Stimulated activated CD4-positive, alpha-beta T cell treated with anti-CD3 and anti-CD28 coated beads, TNF-alpha, amount 100 ng/mL, for 24 hours (primary cell): ENCODE measurements at regions not wholly inside any gene's neighbourhood (a gene's known extent, or its start where the extent isn't known, plus 50 kb on each side); places are given as distances from the start of the nearest gene placed in this dataset.
"Not testable (repeated sequence)": the region's sequence is repeated elsewhere in the genome, so short reads cannot be mapped to it uniquely, and the experiment has no call there.

Experiments used
- DNase-seq, 3 experiments: peaks; one replicate each; pipeline ENCODE4 v3.0.0-alpha.2; 2020; ENCODE audit warnings: low read depth in 3 of 3

- DNase-seq, result no peak
Measured at GRCh38 chr2:3115301-3116042, 262.1 kb downstream of the EIPR1 start.

GRCh38 chr2:3114406-3115185, 263.0 kb downstream of the EIPR1 start:
- DNase-seq, result no peak

- no peak for DNase-seq
Measured at GRCh38 chr2:3113769-3114168, 263.8 kb downstream of the EIPR1 start.

- no peak for DNase-seq
Measured at GRCh38 chr2:3113122-3113521, 264.5 kb downstream of the EIPR1 start.

GRCh38 chr2:3112553-3112952, 265.1 kb downstream of the EIPR1 start:
- no peak for DNase-seq

GRCh38 chr2:3112131-3112530, 265.5 kb downstream of the EIPR1 start:
- no peak for DNase-seq

DNA sequence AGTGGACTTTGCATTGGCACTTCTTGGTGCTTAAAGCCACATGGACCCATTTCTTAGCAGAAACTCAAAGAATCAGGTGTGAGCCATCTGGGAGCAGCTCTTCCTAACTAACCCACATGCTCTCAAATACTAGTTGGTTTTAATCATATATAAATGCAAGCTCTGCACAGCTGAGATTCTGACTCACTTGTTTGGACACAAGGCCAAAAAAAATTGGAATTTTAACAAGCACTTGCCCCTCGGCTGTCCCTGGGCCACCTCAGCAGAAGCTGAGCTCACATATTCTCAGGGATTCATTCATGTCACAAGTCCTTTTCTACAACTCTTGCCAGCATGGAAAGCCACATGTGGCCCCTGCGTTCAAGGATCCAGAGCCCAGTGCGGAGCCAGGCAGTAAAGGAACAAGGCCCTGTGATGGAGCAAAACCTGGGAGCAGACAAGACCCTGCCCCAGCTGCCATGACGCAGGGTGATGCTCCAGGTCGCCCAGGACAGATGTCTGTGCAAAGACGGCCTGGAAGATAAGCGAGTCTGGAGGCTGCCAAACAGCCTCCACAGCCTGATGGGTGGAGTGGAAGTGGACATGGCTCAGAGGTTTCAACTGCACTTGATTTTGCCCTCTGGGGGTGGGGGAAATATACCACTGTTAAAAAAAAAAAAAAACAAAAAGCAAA, 266.5 kb downstream of the EIPR1 start:
- DNase-seq, result no peak

DNA sequence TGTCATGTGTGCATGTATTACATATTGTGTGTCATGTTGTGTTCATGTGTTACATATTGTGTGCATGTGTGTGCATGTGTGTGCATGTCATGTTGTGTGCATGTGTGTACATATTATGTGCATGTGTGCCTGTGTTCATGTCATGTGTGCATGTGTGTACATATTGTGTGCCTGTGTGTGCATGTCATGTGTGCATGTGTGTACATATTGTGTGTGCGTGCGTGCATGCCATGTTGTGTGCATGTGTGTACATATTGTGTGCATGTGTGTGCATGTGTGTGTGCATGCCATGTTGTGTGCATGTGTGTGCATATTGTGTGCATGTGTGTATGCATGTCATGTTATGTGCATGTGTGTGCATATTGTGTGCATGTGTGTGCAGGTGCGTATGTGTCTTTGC, 267.1 kb downstream of the EIPR1 start:
- no peak for DNase-seq

DNA sequence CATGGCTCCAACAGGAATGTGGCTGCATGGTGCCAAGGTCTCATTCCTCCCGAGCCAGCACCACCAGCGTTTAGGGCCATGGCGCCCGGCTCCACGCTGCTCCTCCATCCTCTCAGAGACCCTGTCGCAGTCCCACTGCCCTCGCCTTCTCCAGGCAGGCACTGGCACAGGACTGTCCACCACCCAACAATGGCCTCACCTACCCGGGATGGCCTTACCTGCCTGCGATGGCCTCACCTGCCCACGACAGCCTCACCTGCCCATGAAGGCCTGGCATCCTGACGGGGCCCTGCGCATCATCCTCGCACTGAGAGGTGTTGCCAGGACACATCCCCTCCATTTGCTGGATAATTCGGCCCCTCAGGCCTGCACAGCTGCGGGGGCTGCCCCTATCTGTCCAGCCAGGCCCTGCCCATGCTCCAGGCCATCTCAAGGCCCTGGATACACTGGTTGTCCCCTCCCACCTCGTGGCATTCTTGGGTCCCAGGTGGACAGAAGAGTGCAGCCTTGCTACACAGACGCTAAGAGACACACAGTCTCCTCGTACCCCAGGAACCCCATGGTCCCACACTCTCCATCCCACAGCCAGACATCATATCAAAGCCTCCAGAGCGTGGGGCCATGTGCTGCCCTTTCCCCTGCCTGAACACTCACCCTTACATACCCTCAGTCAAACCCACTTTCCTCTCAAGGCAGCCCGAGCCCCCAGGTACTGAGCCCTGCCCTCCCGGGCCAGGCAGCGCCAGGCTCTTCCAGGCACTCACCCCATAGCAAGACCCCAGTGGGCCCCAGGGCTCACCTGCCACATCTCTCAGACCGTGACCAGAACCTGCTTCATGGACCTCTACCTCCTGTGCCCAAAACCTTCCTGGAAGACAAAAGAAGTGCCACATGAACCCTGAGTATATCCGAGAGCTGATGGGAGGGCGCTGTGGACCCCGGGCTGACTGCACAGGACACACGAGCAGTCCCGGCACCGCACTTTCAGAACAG, 268.6 kb downstream of the EIPR1 start:
- DNase-seq, result no peak

GRCh38 chr2:3108105-3108504, 269.5 kb downstream of the EIPR1 start:
- DNase-seq, result no peak

- DNase-seq, result no peak
Measured at GRCh38 chr2:3107567-3107966, 270.1 kb downstream of the EIPR1 start.

GRCh38 chr2:3105814-3106569, 271.6 kb downstream of the EIPR1 start:
- DNase-seq, result no peak

DNA sequence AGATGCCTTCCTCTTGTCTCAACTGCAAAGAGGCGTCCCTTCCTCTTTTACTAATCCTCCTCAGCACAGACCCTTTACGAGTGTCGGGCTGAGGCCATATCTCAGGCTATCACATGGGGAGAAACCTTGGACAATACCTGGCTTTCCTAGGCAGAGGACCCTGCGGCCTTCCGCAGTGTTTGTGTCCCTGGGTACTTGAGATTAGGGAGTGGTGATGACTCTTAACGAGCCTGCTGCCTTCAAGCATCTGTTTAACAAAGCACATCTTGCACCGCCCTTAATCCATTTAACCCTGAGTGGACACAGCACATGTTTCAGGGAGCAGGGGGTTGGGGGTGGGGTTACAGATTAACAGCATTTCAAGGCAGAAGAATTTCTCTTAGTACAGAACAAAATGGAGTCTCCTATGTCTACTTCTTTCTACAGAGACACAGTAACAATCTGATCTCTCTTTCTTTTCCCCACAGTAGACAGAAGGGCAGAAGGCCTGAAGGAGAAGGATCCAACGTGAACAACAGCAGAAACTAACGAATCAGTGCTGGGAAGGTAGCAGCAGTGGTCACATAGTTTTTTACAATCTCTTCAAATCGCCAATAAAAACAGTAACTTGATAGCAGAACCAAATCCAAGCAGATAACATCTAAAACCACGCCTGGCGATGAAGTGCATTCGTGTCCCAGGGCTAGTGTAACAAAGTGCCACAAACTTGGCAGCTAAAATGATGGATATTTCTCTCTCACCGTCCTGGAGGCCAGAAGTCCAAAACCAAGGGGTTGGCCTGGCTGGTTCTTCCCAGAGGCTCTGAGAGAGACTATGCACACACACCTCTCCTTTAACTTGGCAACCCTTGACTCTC, 272.4 kb downstream of the EIPR1 start:
- DNase-seq, result not testable (repeated sequence)

GRCh38 chr2:3104261-3104660, 273.4 kb downstream of the EIPR1 start:
- no peak for DNase-seq

GRCh38 chr2:3102922-3103569, 274.6 kb downstream of the EIPR1 start:
- no peak for DNase-seq

DNA sequence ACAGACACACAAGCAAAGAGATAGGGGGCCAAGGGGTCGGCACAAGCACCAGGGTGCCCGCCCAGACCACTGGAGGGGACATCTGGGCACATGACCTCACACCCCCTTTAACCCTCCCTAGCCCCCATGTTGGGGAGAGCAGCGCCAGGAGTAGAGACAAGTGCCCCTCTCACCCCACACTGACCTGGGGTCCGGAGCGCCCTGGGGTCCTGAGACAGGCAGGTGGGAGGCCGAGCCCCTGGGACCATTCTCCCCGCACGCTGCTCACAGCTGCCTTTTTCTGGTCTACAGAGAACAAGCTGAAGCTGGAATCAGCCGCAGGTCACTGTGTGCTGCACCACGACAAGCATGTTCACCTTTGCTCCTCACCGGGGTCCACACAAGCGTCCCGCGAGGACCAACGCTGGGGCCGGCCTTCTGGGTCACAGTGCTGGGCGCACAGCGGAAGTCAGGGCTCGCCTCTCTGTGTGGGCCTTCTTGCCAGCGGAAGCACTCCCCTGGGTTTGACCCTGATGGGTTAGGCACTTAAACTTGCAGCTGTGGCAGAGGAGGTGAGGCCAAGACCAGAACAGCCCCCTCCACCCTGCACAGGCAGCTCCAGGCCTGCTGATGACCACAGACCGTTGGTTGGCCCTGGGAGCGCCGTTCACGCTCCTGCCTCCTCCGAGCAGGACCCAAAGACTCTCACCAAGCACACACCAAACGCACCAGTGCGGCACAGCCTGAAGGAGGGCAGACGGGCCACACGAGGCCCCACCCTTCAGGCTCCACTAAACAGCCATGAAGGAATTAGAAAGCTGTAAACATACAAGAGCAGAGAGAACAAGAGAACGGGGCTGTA, 275.3 kb downstream of the EIPR1 start:
- DNase-seq, result no peak

- no peak for DNase-seq
Measured at GRCh38 chr2:3101016-3101942, 276.3 kb downstream of the EIPR1 start.
